ENCODE measurements at regions not wholly inside any gene's neighbourhood (a gene's known extent, or its start where the extent isn't known, plus 50 kb on each side); places are given as distances from the start of the nearest gene placed in this dataset.

- Histone ChIP-seq H3K4me1 (replicated peaks) (no peaks in the 10 kb centered on the region), H3K4me3 (no peak overlapping the region), H3K36me3 (no peaks in the 10 kb centered on the region), H3K27ac (no peak overlapping the region), H3K9me3 (no peaks in the 10 kb centered on the region), H3K27me3 (replicated peaks; ENCODE audit: insufficient read depth) (no peaks in the 10 kb centered on the region)
- DNase-seq (ENCODE audit: low spot score): no peak
- WGBS: 80% methylated on average over 8 of the region's 8 CpGs
- intact Hi-C loops (cut with DNase I): loop anchor here (10.0 kb wide), 1 partner anchor 117 kb away; no protein-coding TSS in a partner anchor
- TF ChIP-seq POLR2A (IDR thresholded peaks at IDR 0.05): no peak
- no peak for TF ChIP-seq POLR2AphosphoS5 (IDR thresholded peaks at IDR 0.05)
- no peak for TF ChIP-seq CTCF (IDR thresholded peaks at IDR 0.05)
These were observed 53.5 kb upstream of the FAM9B start for GRCh38 chrX:9087271-9088040.

DNA sequence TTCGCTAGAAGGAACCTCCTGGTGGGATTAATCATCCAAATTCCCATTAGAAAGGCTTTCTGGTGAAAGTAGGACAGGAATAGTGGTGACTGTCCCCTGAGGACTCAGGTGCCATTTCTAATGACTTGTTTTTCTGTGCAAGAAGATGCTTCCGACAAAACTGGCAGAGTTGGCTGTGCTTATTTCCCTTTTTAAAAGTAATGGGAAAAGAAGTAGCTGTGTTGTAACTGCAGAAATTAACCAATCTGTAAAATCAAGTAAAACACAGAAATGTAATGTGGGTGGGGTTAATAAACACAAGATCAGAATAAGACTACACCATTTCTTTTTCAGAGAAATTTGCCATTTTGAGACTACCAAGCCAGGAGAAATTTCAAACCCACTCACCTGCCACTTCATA is 55.0 kb upstream of the FAM9B start:
- Histone ChIP-seq H3K4me1 (replicated peaks) (no peaks in the 10 kb centered on the region), H3K27me3 (replicated peaks; ENCODE audit: insufficient read depth) (no peaks in the 10 kb centered on the region), H3K4me3 (no peak overlapping the region), H3K9me3 (no peaks in the 10 kb centered on the region), H3K27ac (no peak overlapping the region), H3K36me3 (no peaks in the 10 kb centered on the region)
- intact Hi-C loops (cut with DNase I): loop anchor here (10.0 kb wide), 1 partner anchor 116 kb away; no protein-coding TSS in a partner anchor
- DNase-seq (ENCODE audit: low spot score): no peak
- WGBS: 92% methylated on average over 2 of the region's 2 CpGs
- TF ChIP-seq POLR2AphosphoS5 (IDR thresholded peaks at IDR 0.05) (no peak), CTCF (IDR thresholded peaks at IDR 0.05) (no peak), POLR2A (IDR thresholded peaks at IDR 0.05) (no peak)

- no peaks in the 10 kb centered on the region for H3K4me1 ChIP-seq (replicated peaks)
- intact Hi-C loops (cut with DNase I): loop anchor here (10.0 kb wide), 1 partner anchor 54 kb away; no protein-coding TSS in a partner anchor
- no peaks in the 10 kb centered on the region for H3K36me3 ChIP-seq
- H3K27ac ChIP-seq: no peak overlapping the region
- WGBS: 92% methylated on average over 1 of the region's 1 CpG
- no peak overlapping the region for H3K4me3 ChIP-seq
- no peaks in the 10 kb centered on the region for H3K27me3 ChIP-seq (replicated peaks; ENCODE audit: insufficient read depth)
- no peak for TF ChIP-seq POLR2A (IDR thresholded peaks at IDR 0.05)
- TF ChIP-seq POLR2AphosphoS5 (IDR thresholded peaks at IDR 0.05): no peak
- TF ChIP-seq CTCF (IDR thresholded peaks at IDR 0.05): no peak
- no peaks in the 10 kb centered on the region for H3K9me3 ChIP-seq
- DNase-seq (ENCODE audit: low spot score): no peak
These were observed 56.8 kb upstream of the FAM9B start for GRCh38 chrX:9090766-9091165.

- Histone ChIP-seq H3K27me3 (replicated peaks; ENCODE audit: insufficient read depth) (no peaks in the 10 kb centered on the region), H3K4me1 (replicated peaks) (no peaks in the 10 kb centered on the region), H3K36me3 (no peaks in the 10 kb centered on the region), H3K27ac (no peak overlapping the region), H3K9me3 (no peaks in the 10 kb centered on the region), H3K4me3 (no peak overlapping the region)
- no peak for DNase-seq (ENCODE audit: low spot score)
- WGBS: 93% methylated on average over 4 of the region's 4 CpGs
- TF ChIP-seq CTCF (IDR thresholded peaks at IDR 0.05) (no peak), POLR2A (IDR thresholded peaks at IDR 0.05) (no peak), POLR2AphosphoS5 (IDR thresholded peaks at IDR 0.05) (no peak)
- intact Hi-C loops (cut with DNase I): loop anchor here (10.0 kb wide), 1 partner anchor 54 kb away; no protein-coding TSS in a partner anchor
These were observed 57.3 kb upstream of the FAM9B start for GRCh38 chrX:9091258-9091657.

DNA sequence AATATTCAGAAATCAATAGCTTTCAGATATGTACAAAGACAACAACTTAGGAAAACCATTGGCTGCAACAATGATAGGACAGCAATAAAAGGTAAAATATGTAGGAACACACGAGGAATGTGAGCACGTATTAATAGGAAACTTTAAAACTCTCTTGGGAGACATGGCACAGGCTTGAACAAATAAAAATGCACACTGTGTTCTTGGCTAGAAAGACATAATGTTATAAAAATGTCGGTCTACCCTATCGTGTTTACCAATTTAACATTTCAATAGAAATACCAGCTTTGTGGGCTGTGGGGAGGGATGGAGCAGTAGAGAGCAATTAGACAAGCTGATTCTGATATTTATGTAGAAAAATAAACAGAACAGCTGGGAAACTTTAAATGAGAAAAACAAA is 69.0 kb upstream of the FAM9B start:
- no peaks in the 10 kb centered on the region for H3K27me3 ChIP-seq (replicated peaks; ENCODE audit: insufficient read depth)
- no peaks in the 10 kb centered on the region for H3K9me3 ChIP-seq
- DNase-seq (ENCODE audit: low spot score): peak; percentile 10
- no peaks in the 10 kb centered on the region for H3K4me1 ChIP-seq (replicated peaks)
- no peaks in the 10 kb centered on the region for H3K36me3 ChIP-seq
- intact Hi-C loops (cut with DNase I): loop anchor here (10.0 kb wide), 1 partner anchor 362 kb away; the partner anchor contains the start of gene TBL1X
- TF ChIP-seq POLR2AphosphoS5 (IDR thresholded peaks at IDR 0.05) (peak; percentile 76), POLR2A (IDR thresholded peaks at IDR 0.05) (no peak), CTCF (IDR thresholded peaks at IDR 0.05) (no peak)
- H3K4me3 ChIP-seq: no peak overlapping the region
- peak overlapping the region in 1 of 2 donors; percentile 41 for H3K27ac ChIP-seq
- WGBS: 10% methylated on average over 4 of the region's 4 CpGs
